HCT116 (cell line): ENCODE measurements at regions not wholly inside any gene's neighbourhood (a gene's known extent, or its start where the extent isn't known, plus 50 kb on each side); places are given as distances from the start of the nearest gene placed in this dataset.
A peak's percentile ranks its signal among the peaks of the same experiment; 100 is the strongest.

ENCODE experiments used
- ATAC-seq: fragments of 200-7000 bp; cut with Tn5 transposase; 2 replicates; pipeline ENCODE4 v1.9.1; 2020; ENCODE audit warnings: mild to moderate bottlenecking, moderate library complexity
- BruUV-seq: library from RNA; stranded (reverse); fragments of 400-500 nt; replicated peaks from 2 replicates; lab custom pipeline; 2021; lab: Mats Ljungman, UMichigan
- CTCF ChIA-PET: fragments of 300-600 bp; sonication (Branson Sonifier 250); formaldehyde crosslinking; loops from one replicate; lab custom pipeline; 2021; ENCODE audit warnings: antibody characterized with exemption; lab: Charles Lee
- POLR2A ChIA-PET: fragments of 300-600, 350-600 bp; sonication (Branson Sonifier 250); formaldehyde crosslinking; loops from one replicate; lab custom pipeline; 2021; ENCODE audit warnings: antibody characterized with exemption; lab: Charles Lee
- RAD21 ChIA-PET, 2 experiments: fragments of 300-600 bp; sonication (Branson Sonifier 250); formaldehyde crosslinking; loops; one replicate each; lab custom pipeline; 2023; ENCODE audit warnings: low total read pairs in 2 of 2; ENCODE audit not compliant: uncharacterized antibody in 2 of 2, unreplicated experiment in 2 of 2, low non-redundant PET in 1 of 2; lab: Charles Lee
- DNase-seq: peaks from one replicate; pipeline ENCODE4 v3.0.0-alpha.2; 2010; ENCODE audit warnings: low read depth, low spot score
- H2AFZ ChIP-seq: fragments of 200-600 bp; shearing (Covaris generic), sonication (generic); 2 replicates; pipeline ENCODE4 v1.6.1; 2017; ENCODE audit warnings: low read depth, mixed run types, mixed read lengths, antibody characterized with exemption, low read length; ENCODE audit not compliant: poor library complexity, severe bottlenecking
- H3K27ac ChIP-seq: 2 replicates; pipeline ENCODE4 v1.5.1; 2012; ENCODE audit warnings: low read depth, low read length
- H3K27me3 ChIP-seq: fragments of 200-600 bp; sonication (generic); 2 replicates; pipeline ENCODE4 v1.6.1; 2016; ENCODE audit warnings: mixed run types, low read length, mixed read lengths; ENCODE audit not compliant: insufficient read depth
- H3K36me3 ChIP-seq, 2 experiments: fragments of 200-500 bp in 1 of 2; fragments of 200-600 bp in 1 of 2; sonication (Bioruptor generic) in 1 of 2; sonication (generic) in 1 of 2; 2 replicates each; pipeline versions ENCODE4 v1.5.1 to v1.6.1; 2014 to 2016; ENCODE audit warnings: low read length in 2 of 2, inconsistent platforms in 1 of 2, mixed read lengths in 1 of 2, mixed run types in 1 of 2; ENCODE audit not compliant: insufficient read depth in 2 of 2, control insufficient read depth in 1 of 2
- H3K4me1 ChIP-seq, 2 experiments: fragments of 200-600 bp in 1 of 2; sonication (generic) in 1 of 2; 2 replicates each; pipeline versions ENCODE4 v1.5.1 to v1.6.1; 2012 to 2017; ENCODE audit warnings: low read length in 2 of 2, inconsistent platforms in 1 of 2, mild to moderate bottlenecking in 1 of 2, mixed read lengths in 1 of 2, mixed run types in 1 of 2, moderate library complexity in 1 of 2; ENCODE audit not compliant: insufficient read depth in 2 of 2, control insufficient read depth in 1 of 2
- H3K4me2 ChIP-seq: fragments of 200-600 bp; sonication (generic); 2 replicates; pipeline ENCODE4 v1.6.1; 2017; ENCODE audit warnings: mixed run types, low read length, mixed read lengths
- H3K4me3 ChIP-seq, 2 experiments: fragments of 200-600 bp in 1 of 2; sonication (generic) in 1 of 2; replicated peaks in 1 of 2; 2 replicates each; pipeline ENCODE4 v1.5.1; 2011 to 2016; ENCODE audit warnings: low read length in 2 of 2, control low read depth in 1 of 2, low read depth in 1 of 2, mild to moderate bottlenecking in 1 of 2, mixed read lengths in 1 of 2, mixed run types in 1 of 2
- H3K79me2 ChIP-seq: fragments of 200-600 bp; sonication (generic); 2 replicates; pipeline ENCODE4 v1.6.1; 2017; ENCODE audit warnings: mild to moderate bottlenecking, mixed run types, low read length, moderate library complexity, mixed read lengths; ENCODE audit not compliant: insufficient read depth
- H3K9ac ChIP-seq: fragments of 200-600 bp; sonication (generic); 2 replicates; pipeline ENCODE4 v1.6.1; 2016; ENCODE audit warnings: low read length, mixed read lengths
- H3K9me2 ChIP-seq: fragments of 200-600 bp; sonication (generic), shearing (Covaris generic); 2 replicates; pipeline ENCODE4 v1.6.1; 2017; ENCODE audit warnings: mixed run types, mild to moderate bottlenecking, moderate library complexity; ENCODE audit not compliant: insufficient read depth
- H3K9me3 ChIP-seq, 2 experiments: fragments of 200-500 bp in 1 of 2; fragments of 200-600 bp in 1 of 2; sonication (Bioruptor generic) in 1 of 2; sonication (generic) in 1 of 2; 2 replicates each; pipeline ENCODE4 v1.6.1; 2014 to 2017; ENCODE audit warnings: low read length in 2 of 2, mixed read lengths in 2 of 2, inconsistent platforms in 1 of 2, low read depth in 1 of 2, mild to moderate bottlenecking in 1 of 2, mixed run types in 1 of 2, moderate library complexity in 1 of 2; ENCODE audit not compliant: control insufficient read depth in 1 of 2, insufficient read depth in 1 of 2
- H4K20me1 ChIP-seq: fragments of 200-600 bp; sonication (generic), shearing (Covaris generic); 2 replicates; pipeline ENCODE4 v1.6.1; 2017; ENCODE audit warnings: mixed run types, mild to moderate bottlenecking, moderate library complexity; ENCODE audit not compliant: insufficient read depth
- ATF3 ChIP-seq: IDR thresholded peaks from 2 replicates; pipeline ENCODE4 v1.6.1; 2012
- CEBPB ChIP-seq: IDR thresholded peaks from 2 replicates; pipeline ENCODE4 v1.6.1; 2012; ENCODE audit warnings: low read depth
- CTCF ChIP-seq, 3 experiments: fragments of 200-600 bp in 1 of 3; sonication (generic) in 1 of 3; IDR thresholded peaks in 2 of 3; conservative IDR thresholded peaks in 1 of 3; 2 replicates each; pipeline ENCODE4 v1.5.1; 2012 to 2017; ENCODE audit warnings: low read depth in 2 of 3, low read length in 2 of 3, antibody characterized with exemption in 1 of 3, borderline replicate concordance in 1 of 3, control low read depth in 1 of 3, mild to moderate bottlenecking in 1 of 3, mixed read lengths in 1 of 3, mixed run types in 1 of 3, moderate library complexity in 1 of 3; ENCODE audit not compliant: insufficient read depth in 1 of 3
- EGR1 ChIP-seq: IDR thresholded peaks from 2 replicates; pipeline ENCODE4 v1.6.1; 2012; ENCODE audit warnings: low read depth
- JUND ChIP-seq: IDR thresholded peaks from 2 replicates; pipeline ENCODE4 v1.6.1; 2012
- POLR2A ChIP-seq: IDR thresholded peaks from 2 replicates; pipeline ENCODE4 v1.7.0; 2011; ENCODE audit warnings: borderline replicate concordance; ENCODE audit not compliant: insufficient read depth, insufficient read length; ENCODE audit errors: extremely low read depth
- REST ChIP-seq: IDR thresholded peaks from 2 replicates; pipeline ENCODE4 v1.6.1; 2012; ENCODE audit warnings: low read depth
- SIN3A ChIP-seq: IDR thresholded peaks from 2 replicates; pipeline ENCODE4 v1.6.1; 2012; ENCODE audit warnings: low read depth
- SP1 ChIP-seq: IDR thresholded peaks from 2 replicates; pipeline ENCODE4 v1.6.1; 2012; ENCODE audit warnings: low read depth
- TCF7L2 ChIP-seq: IDR thresholded peaks from 2 replicates; pipeline ENCODE4 v1.7.0; 2011; ENCODE audit warnings: borderline replicate concordance, inconsistent platforms; ENCODE audit not compliant: insufficient read depth, insufficient read length; ENCODE audit errors: extremely low read depth
- ZFX ChIP-seq: fragments of 450-650 bp; IDR thresholded peaks from 2 replicates; pipeline ENCODE4 v1.6.1; 2017
- ZNF274 ChIP-seq: fragments of 200-500 bp; sonication (Bioruptor generic); IDR thresholded peaks from 2 replicates; pipeline ENCODE4 v1.6.1; 2014; ENCODE audit warnings: mild to moderate bottlenecking, low read depth, low read length, inconsistent platforms
- intact Hi-C: fragments of 100-400 bp; cut with micrococcal nuclease; formaldehyde crosslinking; loops from 2 replicates; pipeline ENCODE4 v1.10.0; 2022
- TF ChIP-seq, protein P1 (sequence below): IDR thresholded peaks from 2 replicates; pipeline ENCODE4 v1.6.1; 2012

GRCh38 chr21:35225573-35225972, 176.5 kb upstream of the RUNX1 start:
- ChIA-PET POLR2A (interaction anchor here (1.6 kb wide), 1 partner anchor 9 kb away, joined by 3 read pairs; no protein-coding TSS in a partner anchor), CTCF (no interaction called here), RAD21 (no interaction called here)
- intact Hi-C loops = no loop called here
- peaks cover 29 to 43% of the 10 kb centered on the region in 2 experiments for H3K4me1 ChIP-seq
- H2AFZ ChIP-seq = peak overlapping the region; percentile 37
- DNase-seq (no peak), ATAC-seq (no peak)
- TF ChIP-seq ZNF274 (no peak), ATF3 (no peak), ZFX (no peak), CEBPB (peak; percentile 32; the same call in 1 of the 2 replicates)
- TF ChIP-seq, protein P1, sequence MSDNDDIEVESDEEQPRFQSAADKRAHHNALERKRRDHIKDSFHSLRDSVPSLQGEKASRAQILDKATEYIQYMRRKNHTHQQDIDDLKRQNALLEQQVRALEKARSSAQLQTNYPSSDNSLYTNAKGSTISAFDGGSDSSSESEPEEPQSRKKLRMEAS = no peak
- H3K9ac ChIP-seq = no peak overlapping the region
- no peak overlapping the region for H3K27ac ChIP-seq
- BruUV-seq = no TSS peak
- H4K20me1 ChIP-seq = no peaks in the 10 kb centered on the region
- no peaks in the 10 kb centered on the region for H3K36me3 ChIP-seq
- no peaks in the 10 kb centered on the region for H3K79me2 ChIP-seq
- no peak overlapping the region for H3K4me3 ChIP-seq
- peak overlapping the region; percentile 66 for H3K4me2 ChIP-seq
- no peaks in the 10 kb centered on the region for H3K27me3 ChIP-seq
- no peaks in the 10 kb centered on the region for H3K9me3 ChIP-seq
- H3K9me2 ChIP-seq = no peaks in the 10 kb centered on the region

DNA sequence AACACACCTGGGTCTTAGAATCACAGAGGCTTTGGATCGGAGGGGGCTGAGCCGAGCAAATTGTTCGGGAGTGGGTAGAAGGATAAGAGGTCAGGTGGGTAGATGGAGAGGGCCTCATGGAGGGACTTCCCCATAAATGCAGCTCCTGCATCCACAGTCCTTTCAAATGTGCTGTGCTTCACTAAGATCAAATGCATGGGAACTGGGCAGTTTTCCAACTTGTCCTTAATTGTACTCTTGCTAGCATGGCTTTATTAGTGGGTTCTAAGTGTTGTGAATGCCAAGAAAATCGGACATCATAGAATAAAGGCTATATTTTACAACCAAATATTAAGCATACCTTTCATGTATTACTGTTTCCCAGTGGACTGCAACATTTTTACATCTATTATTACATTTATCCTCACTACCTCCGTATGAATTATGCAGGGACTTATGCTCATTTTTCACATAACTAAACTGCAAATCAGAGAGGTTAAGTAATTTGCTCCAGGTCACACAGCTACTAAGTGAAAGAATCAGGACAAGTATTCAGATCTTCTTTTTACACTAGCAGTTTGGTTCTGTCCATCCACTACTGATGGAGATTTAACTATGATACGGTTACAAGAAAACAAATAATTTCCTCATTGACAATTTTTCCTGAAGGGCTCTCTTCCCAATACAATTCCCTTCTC, 174.5 kb upstream of the RUNX1 start:
- ATAC-seq (no peak), DNase-seq (no peak)
- H3K27ac ChIP-seq = no peak overlapping the region
- peaks cover 33 to 47% of the 10 kb centered on the region in 2 experiments for H3K4me1 ChIP-seq
- H3K79me2 ChIP-seq = no peaks in the 10 kb centered on the region
- ChIA-PET CTCF (no interaction called here), RAD21 (no interaction called here), POLR2A (interaction anchor here (2.0 kb wide), 1 partner anchor 10 kb away, joined by 4 read pairs; no protein-coding TSS in a partner anchor)
- H3K36me3 ChIP-seq = no peaks in the 10 kb centered on the region
- no peak overlapping the region for H3K4me2 ChIP-seq
- BruUV-seq = no TSS peak
- H3K27me3 ChIP-seq = no peaks in the 10 kb centered on the region
- intact Hi-C loops = no loop called here
- H3K9ac ChIP-seq = no peak overlapping the region
- no peaks in the 10 kb centered on the region for H3K9me3 ChIP-seq
- no peaks in the 10 kb centered on the region for H3K9me2 ChIP-seq
- no peak overlapping the region for H2AFZ ChIP-seq
- H3K4me3 ChIP-seq = no peak overlapping the region
- no peaks in the 10 kb centered on the region for H4K20me1 ChIP-seq
- TF ChIP-seq, protein P1 = no peak
- TF ChIP-seq POLR2A (no peak), EGR1 (no peak), CEBPB (no peak), CTCF (IDR thresholded peaks at IDR 0.05 in 2 of 3, conservative IDR thresholded peaks at IDR 0.05 in 1 of 3; ENCODE audit: borderline replicate concordance in 1 of 3, insufficient read depth in 1 of 3, low read depth in 2 of 3, low read length in 2 of 3) (no peak), TCF7L2 (no peak), SIN3A (no peak), REST (no peak), JUND (no peak), ATF3 (no peak), SP1 (no peak)
